ENCODE measurements at regions not wholly inside any gene's neighbourhood (a gene's known extent, or its start where the extent isn't known, plus 50 kb on each side); places are given as distances from the start of the nearest gene placed in this dataset.

GRCh38 chr1:238063454-238063853 is 172.7 kb upstream of the ZP4 start:
- Mint-ChIP-seq H3K36me3 (ENCODE audit: low read depth) (no peaks in the 10 kb centered on the region), H3K9me3 (ENCODE audit: low read depth) (peaks cover 4% of the 10 kb centered on the region), H3K27me3 (ENCODE audit: low read depth) (no peaks in the 10 kb centered on the region), H3K4me1 (ENCODE audit: low read depth) (no peaks in the 10 kb centered on the region), H3K27ac (ENCODE audit: unreplicated experiment) (no peak overlapping the region), H3K4me3 (ENCODE audit: unreplicated experiment) (no peak overlapping the region)
- TF ChIP-seq, protein P1, sequence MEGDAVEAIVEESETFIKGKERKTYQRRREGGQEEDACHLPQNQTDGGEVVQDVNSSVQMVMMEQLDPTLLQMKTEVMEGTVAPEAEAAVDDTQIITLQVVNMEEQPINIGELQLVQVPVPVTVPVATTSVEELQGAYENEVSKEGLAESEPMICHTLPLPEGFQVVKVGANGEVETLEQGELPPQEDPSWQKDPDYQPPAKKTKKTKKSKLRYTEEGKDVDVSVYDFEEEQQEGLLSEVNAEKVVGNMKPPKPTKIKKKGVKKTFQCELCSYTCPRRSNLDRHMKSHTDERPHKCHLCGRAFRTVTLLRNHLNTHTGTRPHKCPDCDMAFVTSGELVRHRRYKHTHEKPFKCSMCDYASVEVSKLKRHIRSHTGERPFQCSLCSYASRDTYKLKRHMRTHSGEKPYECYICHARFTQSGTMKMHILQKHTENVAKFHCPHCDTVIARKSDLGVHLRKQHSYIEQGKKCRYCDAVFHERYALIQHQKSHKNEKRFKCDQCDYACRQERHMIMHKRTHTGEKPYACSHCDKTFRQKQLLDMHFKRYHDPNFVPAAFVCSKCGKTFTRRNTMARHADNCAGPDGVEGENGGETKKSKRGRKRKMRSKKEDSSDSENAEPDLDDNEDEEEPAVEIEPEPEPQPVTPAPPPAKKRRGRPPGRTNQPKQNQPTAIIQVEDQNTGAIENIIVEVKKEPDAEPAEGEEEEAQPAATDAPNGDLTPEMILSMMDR (IDR thresholded peaks at IDR 0.05) = no peak
- DNase-seq (ENCODE audit: low spot score) = no peak

GRCh38 chr1:238061967-238062613 is 171.4 kb upstream of the ZP4 start:
- H3K36me3 Mint-ChIP-seq (ENCODE audit: low read depth) = no peaks in the 10 kb centered on the region
- no peak overlapping the region for H3K27ac Mint-ChIP-seq (ENCODE audit: unreplicated experiment)
- DNase-seq (ENCODE audit: low spot score) = no peak
- peaks cover 8% of the 10 kb centered on the region for H3K9me3 Mint-ChIP-seq (ENCODE audit: low read depth)
- no peak overlapping the region for H3K4me3 Mint-ChIP-seq (ENCODE audit: unreplicated experiment)
- TF ChIP-seq, protein P1 (IDR thresholded peaks at IDR 0.05) = no peak
- no peaks in the 10 kb centered on the region for H3K27me3 Mint-ChIP-seq (ENCODE audit: low read depth)
- no peaks in the 10 kb centered on the region for H3K4me1 Mint-ChIP-seq (ENCODE audit: low read depth)

DNA sequence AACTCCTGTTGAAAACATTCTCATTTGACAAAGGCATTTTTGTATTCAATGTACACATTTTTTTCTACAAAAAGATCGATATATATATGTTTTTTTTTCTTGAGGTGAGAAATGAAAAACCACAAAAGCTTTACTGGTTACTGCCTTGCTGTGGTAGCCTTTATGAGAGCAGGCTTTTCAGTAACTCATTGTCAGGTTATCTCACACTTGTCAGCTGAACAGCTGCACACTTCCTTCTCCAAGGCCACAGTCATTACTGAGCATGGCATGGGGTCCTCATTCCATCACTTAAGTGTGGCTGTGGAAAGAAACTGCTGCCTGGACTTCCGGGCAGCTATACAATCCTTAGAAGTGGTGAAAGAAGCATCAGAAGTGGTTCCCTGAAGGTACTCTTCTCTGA is 169.3 kb upstream of the ZP4 start:
- no peak overlapping the region for H3K27ac Mint-ChIP-seq (ENCODE audit: unreplicated experiment)
- no peak for DNase-seq (ENCODE audit: low spot score)
- H3K9me3 Mint-ChIP-seq (ENCODE audit: low read depth) = peaks cover 12% of the 10 kb centered on the region
- H3K36me3 Mint-ChIP-seq (ENCODE audit: low read depth) = no peaks in the 10 kb centered on the region
- H3K4me3 Mint-ChIP-seq (ENCODE audit: unreplicated experiment) = no peak overlapping the region
- TF ChIP-seq, protein P1 (IDR thresholded peaks at IDR 0.05) = no peak
- H3K27me3 Mint-ChIP-seq (ENCODE audit: low read depth) = no peaks in the 10 kb centered on the region
- no peaks in the 10 kb centered on the region for H3K4me1 Mint-ChIP-seq (ENCODE audit: low read depth)

- no peak for DNase-seq (ENCODE audit: low spot score)
- Mint-ChIP-seq H3K36me3 (ENCODE audit: low read depth) (no peaks in the 10 kb centered on the region), H3K4me1 (ENCODE audit: low read depth) (no peaks in the 10 kb centered on the region), H3K27ac (ENCODE audit: unreplicated experiment) (no peak overlapping the region), H3K9me3 (ENCODE audit: low read depth) (peaks cover 7% of the 10 kb centered on the region), H3K27me3 (ENCODE audit: low read depth) (no peaks in the 10 kb centered on the region), H3K4me3 (ENCODE audit: unreplicated experiment) (no peak overlapping the region)
- TF ChIP-seq, protein P1 (IDR thresholded peaks at IDR 0.05) = no peak
Measured at GRCh38 chr1:238052496-238053266, 162.0 kb upstream of the ZP4 start.

- Mint-ChIP-seq H3K4me1 (ENCODE audit: low read depth) (no peaks in the 10 kb centered on the region), H3K9me3 (ENCODE audit: low read depth) (peaks cover 35% of the 10 kb centered on the region), H3K4me3 (ENCODE audit: unreplicated experiment) (no peak overlapping the region), H3K27ac (ENCODE audit: unreplicated experiment) (no peak overlapping the region), H3K27me3 (ENCODE audit: low read depth) (no peaks in the 10 kb centered on the region), H3K36me3 (ENCODE audit: low read depth) (no peaks in the 10 kb centered on the region)
- no peak for DNase-seq (ENCODE audit: low spot score)
- TF ChIP-seq, protein P1 (IDR thresholded peaks at IDR 0.05) = no peak
Measured at GRCh38 chr1:238029126-238029525, 138.4 kb upstream of the ZP4 start.

Measured in chondrocyte (in vitro differentiated cells).